Karpas-422 (cell line): ENCODE measurements at regions not wholly inside any gene's neighbourhood (a gene's known extent, or its start where the extent isn't known, plus 50 kb on each side); places are given as distances from the start of the nearest gene placed in this dataset.

Experiments used
- DNase-seq: peaks from one replicate; pipeline ENCODE4 v3.0.0-alpha.2; 2015
- H2AFZ ChIP-seq: fragments of 200-600 bp; sonication (generic); 2 replicates; pipeline ENCODE4 v1.6.1; 2014; ENCODE audit warnings: antibody characterized with exemption, low read length, mixed read lengths
- H3K27ac ChIP-seq: fragments of 200-600 bp; sonication (generic); 2 replicates; pipeline ENCODE4 v1.5.1; 2014; ENCODE audit warnings: mild to moderate bottlenecking, low read length, moderate library complexity
- H3K27me3 ChIP-seq: fragments of 200-600 bp; sonication (generic); 2 replicates; pipeline ENCODE4 v1.6.1; 2014; ENCODE audit warnings: low read length, mixed read lengths
- H3K36me3 ChIP-seq: fragments of 200-600 bp; sonication (generic); 2 replicates; pipeline ENCODE4 v1.6.1; 2014; ENCODE audit warnings: low read length, mixed read lengths; ENCODE audit not compliant: insufficient read depth
- H3K4me1 ChIP-seq: fragments of 200-600 bp; sonication (generic); 2 replicates; pipeline ENCODE4 v1.6.1; 2014; ENCODE audit warnings: mild to moderate bottlenecking, low read length, mixed read lengths
- H3K4me2 ChIP-seq: fragments of 200-600 bp; sonication (generic); 2 replicates; pipeline ENCODE4 v1.6.1; 2014; ENCODE audit warnings: low read length, low read depth, mild to moderate bottlenecking; ENCODE audit not compliant: poor library complexity, severe bottlenecking
- H3K4me3 ChIP-seq: fragments of 200-600 bp; sonication (generic); 2 replicates; pipeline ENCODE4 v1.5.1; 2014; ENCODE audit warnings: mild to moderate bottlenecking, antibody characterized with exemption, low read length, mixed read lengths
- H3K79me2 ChIP-seq: fragments of 200-600 bp; sonication (generic); 2 replicates; pipeline ENCODE4 v1.6.1; 2014; ENCODE audit warnings: mild to moderate bottlenecking, low read length, mixed read lengths
- H3K9ac ChIP-seq: fragments of 200-600 bp; sonication (generic); 2 replicates; pipeline ENCODE4 v1.6.0; 2014; ENCODE audit warnings: low read length
- H3K9me2 ChIP-seq: fragments of 200-600 bp; sonication (generic), shearing (Covaris generic); replicated peaks from 2 replicates; pipeline ENCODE4 v1.6.0; 2014; ENCODE audit warnings: mild to moderate bottlenecking, low read length, moderate library complexity; ENCODE audit not compliant: insufficient read depth
- H3K9me3 ChIP-seq: fragments of 300-700, 200-600 bp; sonication (generic); 2 replicates; pipeline ENCODE4 v1.6.1; 2014; ENCODE audit warnings: low read length, mixed read lengths
- H4K20me1 ChIP-seq: fragments of 200-600 bp; sonication (generic); 2 replicates; pipeline ENCODE4 v1.6.1; 2014; ENCODE audit warnings: mild to moderate bottlenecking, antibody characterized with exemption, low read length, low read depth; ENCODE audit not compliant: insufficient read depth

DNA sequence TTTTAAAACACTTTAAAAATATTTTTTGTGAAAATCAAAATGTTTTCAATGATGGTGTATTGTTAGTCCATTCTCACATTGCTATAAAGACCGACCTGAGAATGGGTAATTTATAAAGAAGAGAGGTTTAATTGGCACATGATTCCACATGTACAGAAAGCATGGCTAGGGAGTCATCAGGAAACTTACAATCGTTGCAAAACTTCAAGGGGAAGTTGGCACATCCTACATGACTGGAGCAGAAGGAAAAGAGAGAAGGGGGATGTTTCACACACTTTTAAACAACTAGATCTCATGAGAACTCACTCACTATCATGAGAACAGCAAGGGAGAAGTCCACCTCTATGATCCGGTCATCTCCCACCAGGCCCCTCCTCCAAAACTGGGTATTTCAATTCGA is 110.7 kb downstream of the TMEM47 start:
- no peak overlapping the region for H3K27ac ChIP-seq
- no peak overlapping the region for H3K4me2 ChIP-seq
- H3K27me3 ChIP-seq: no peaks in the 10 kb centered on the region
- peaks cover 25% of the 10 kb centered on the region for H3K9me3 ChIP-seq
- H3K9ac ChIP-seq: no peak overlapping the region
- no peaks in the 10 kb centered on the region for H3K9me2 ChIP-seq
- no peak for DNase-seq
- no peak overlapping the region for H2AFZ ChIP-seq
- no peaks in the 10 kb centered on the region for H3K79me2 ChIP-seq
- H4K20me1 ChIP-seq: no peaks in the 10 kb centered on the region
- H3K4me3 ChIP-seq: no peak overlapping the region
- no peaks in the 10 kb centered on the region for H3K36me3 ChIP-seq
- no peaks in the 10 kb centered on the region for H3K4me1 ChIP-seq

DNA sequence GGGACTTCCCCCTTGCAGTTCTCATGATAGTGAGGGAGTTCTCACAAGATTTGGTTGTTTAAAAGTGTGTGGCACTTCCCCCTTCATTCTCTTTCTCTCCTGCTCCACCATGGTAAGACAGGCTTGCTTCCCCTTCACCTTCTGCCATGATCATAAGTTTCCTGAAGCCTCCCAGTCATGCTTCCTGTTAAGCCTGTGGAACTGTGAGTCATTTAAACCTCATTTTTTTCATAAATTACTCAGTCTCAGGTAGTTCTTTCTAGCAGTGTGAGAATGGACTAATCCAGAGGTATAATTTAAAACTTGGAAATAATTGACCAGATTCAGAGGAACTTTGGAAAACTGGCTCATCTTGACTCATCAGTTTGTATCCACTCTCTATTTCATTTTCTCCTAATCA is 129.0 kb downstream of the TMEM47 start:
- peaks cover 12% of the 10 kb centered on the region; the same call in 1 of the 2 replicates for H3K9me3 ChIP-seq
- no peak overlapping the region for H2AFZ ChIP-seq

DNA sequence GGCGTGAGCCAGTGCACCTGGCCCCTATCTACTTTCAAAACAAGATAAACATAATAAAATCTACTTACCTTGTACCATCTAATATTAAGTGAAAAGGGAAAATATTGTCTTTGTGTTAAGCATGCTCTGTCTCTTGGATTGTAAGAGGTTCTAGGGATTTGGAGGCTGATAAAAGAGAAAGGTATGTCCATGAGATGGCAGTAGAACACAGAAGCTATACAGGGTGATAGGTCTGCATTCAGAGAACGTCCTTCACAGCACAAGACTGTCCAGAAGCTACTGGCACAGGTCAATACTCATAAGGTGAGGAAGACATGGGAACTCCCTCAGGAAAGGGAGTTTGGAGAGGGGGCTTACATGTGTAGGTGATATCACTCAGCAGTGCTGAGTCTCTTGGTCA is 135.5 kb downstream of the TMEM47 start:
- peaks cover 5% of the 10 kb centered on the region for H3K4me1 ChIP-seq
- peaks cover 6% of the 10 kb centered on the region for H3K9me3 ChIP-seq
- no peak overlapping the region for H3K9ac ChIP-seq
- no peaks in the 10 kb centered on the region for H3K79me2 ChIP-seq
- no peaks in the 10 kb centered on the region for H3K27me3 ChIP-seq
- H3K27ac ChIP-seq: no peak overlapping the region
- H4K20me1 ChIP-seq: no peaks in the 10 kb centered on the region
- H3K9me2 ChIP-seq: no peaks in the 10 kb centered on the region
- H3K4me2 ChIP-seq: no peak overlapping the region
- DNase-seq: no peak
- H2AFZ ChIP-seq: no peak overlapping the region
- no peaks in the 10 kb centered on the region for H3K36me3 ChIP-seq
- H3K4me3 ChIP-seq: no peak overlapping the region

More for the DNA sequence above, 129.0 kb downstream of the TMEM47 start:
- no peak for DNase-seq
- no peaks in the 10 kb centered on the region for H3K4me1 ChIP-seq
- no peak overlapping the region for H3K4me2 ChIP-seq
- no peak overlapping the region for H3K4me3 ChIP-seq
- H4K20me1 ChIP-seq: no peaks in the 10 kb centered on the region
- no peaks in the 10 kb centered on the region for H3K27me3 ChIP-seq
- H3K9me2 ChIP-seq: no peaks in the 10 kb centered on the region
- H3K27ac ChIP-seq: no peak overlapping the region
- H3K36me3 ChIP-seq: no peaks in the 10 kb centered on the region
- no peak overlapping the region for H3K9ac ChIP-seq
- H3K79me2 ChIP-seq: no peaks in the 10 kb centered on the region

DNA sequence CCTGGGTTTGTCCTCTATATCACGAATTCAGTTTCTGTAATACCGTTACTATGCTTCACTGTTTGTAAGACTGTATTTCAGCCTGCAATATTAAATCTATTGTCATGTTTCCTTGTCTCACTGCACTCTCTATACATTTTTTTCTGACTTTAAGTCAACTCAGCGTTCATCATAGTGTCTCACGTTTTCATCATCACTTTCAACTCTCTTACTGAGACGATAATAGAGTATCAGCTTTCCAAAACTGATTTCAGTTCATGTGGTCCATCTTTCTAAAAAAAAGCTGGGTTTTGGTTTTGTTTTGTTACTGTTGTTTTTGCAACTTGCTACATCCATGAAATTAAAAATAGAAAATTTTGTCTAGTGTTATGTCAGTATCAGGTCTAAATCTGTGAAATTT is 147.7 kb downstream of the TMEM47 start:
- no peak for DNase-seq
- H3K79me2 ChIP-seq: no peaks in the 10 kb centered on the region
- no peaks in the 10 kb centered on the region for H3K4me1 ChIP-seq
- H3K9me3 ChIP-seq: peaks cover 23% of the 10 kb centered on the region
- H3K27ac ChIP-seq: no peak overlapping the region
- no peaks in the 10 kb centered on the region for H3K9me2 ChIP-seq
- H3K36me3 ChIP-seq: no peaks in the 10 kb centered on the region
- H3K9ac ChIP-seq: no peak overlapping the region
- H3K4me3 ChIP-seq: no peak overlapping the region
- H3K4me2 ChIP-seq: no peak overlapping the region
- H3K27me3 ChIP-seq: no peaks in the 10 kb centered on the region
- no peaks in the 10 kb centered on the region for H4K20me1 ChIP-seq
- H2AFZ ChIP-seq: no peak overlapping the region

DNA sequence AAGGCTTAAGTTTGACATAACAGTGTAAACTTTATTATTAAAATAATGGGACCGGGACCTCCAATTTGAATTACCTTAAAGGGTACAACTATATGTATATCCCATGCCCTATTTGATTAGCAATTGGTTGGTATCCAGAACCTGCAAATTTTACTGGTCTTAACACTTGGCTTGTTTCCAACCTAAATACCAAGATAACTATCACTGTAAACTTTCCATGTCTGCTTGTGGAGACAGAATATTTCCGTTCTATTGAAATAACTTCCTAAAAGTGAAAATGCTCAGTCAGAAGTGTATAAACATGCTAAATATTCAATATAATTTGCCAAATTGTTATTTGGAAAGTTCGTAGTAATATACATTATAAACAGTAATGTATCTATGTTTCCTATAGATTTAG is 154.0 kb downstream of the TMEM47 start:
- H3K9ac ChIP-seq: no peak overlapping the region
- DNase-seq: no peak
- no peaks in the 10 kb centered on the region for H3K9me2 ChIP-seq
- no peak overlapping the region for H3K4me3 ChIP-seq
- no peak overlapping the region for H2AFZ ChIP-seq
- H3K27me3 ChIP-seq: no peaks in the 10 kb centered on the region
- H3K36me3 ChIP-seq: no peaks in the 10 kb centered on the region
- no peaks in the 10 kb centered on the region for H3K4me1 ChIP-seq
- no peak overlapping the region for H3K27ac ChIP-seq
- H3K9me3 ChIP-seq: peaks cover 23% of the 10 kb centered on the region
- no peaks in the 10 kb centered on the region for H3K79me2 ChIP-seq
- no peaks in the 10 kb centered on the region for H4K20me1 ChIP-seq
- H3K4me2 ChIP-seq: no peak overlapping the region

DNA sequence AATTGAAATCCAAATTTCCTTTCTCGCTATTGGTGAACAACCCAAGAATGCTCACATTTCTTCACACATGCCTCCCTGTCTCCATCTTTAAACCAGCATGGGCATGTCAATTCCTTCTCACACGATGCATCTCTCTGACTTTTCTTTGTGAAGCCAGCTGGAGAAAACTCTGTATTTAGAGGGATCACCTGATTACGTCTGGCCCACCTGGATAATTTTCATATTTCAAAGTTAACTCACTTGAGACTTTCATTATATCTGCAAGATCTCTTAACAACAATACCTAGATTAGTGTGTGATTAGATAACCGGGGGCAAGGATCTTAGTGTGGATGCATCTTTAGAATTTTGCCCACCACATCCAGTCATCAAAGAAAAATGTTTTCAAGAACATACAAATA is 164.0 kb downstream of the TMEM47 start:
- no peaks in the 10 kb centered on the region for H3K79me2 ChIP-seq
- no peaks in the 10 kb centered on the region for H3K9me2 ChIP-seq
- H3K4me2 ChIP-seq: no peak overlapping the region
- H3K9me3 ChIP-seq: peaks cover 33% of the 10 kb centered on the region
- no peak overlapping the region for H3K27ac ChIP-seq
- H3K9ac ChIP-seq: no peak overlapping the region
- no peaks in the 10 kb centered on the region for H3K36me3 ChIP-seq
- DNase-seq: no peak
- H3K27me3 ChIP-seq: no peaks in the 10 kb centered on the region
- H3K4me3 ChIP-seq: no peak overlapping the region
- no peak overlapping the region for H2AFZ ChIP-seq
- no peaks in the 10 kb centered on the region for H3K4me1 ChIP-seq
- H4K20me1 ChIP-seq: no peaks in the 10 kb centered on the region

DNA sequence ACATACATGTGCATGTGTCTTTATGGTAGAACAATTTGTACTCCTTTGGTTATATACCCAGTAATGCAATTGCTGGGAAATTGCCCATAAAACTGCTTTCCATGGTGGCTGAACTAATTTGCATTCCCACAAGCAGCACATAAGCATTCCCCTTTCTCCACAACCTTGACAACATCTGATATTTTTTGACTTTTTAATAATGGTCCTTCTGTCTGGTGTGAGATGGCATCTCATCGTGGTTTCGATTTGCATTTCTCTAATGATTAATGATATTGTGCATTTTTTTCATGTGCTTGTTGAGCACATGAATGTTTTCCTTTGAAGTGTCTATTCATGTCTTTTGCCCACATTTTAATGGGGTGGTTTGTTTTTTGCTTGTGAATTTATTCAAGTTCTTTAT is 166.0 kb downstream of the TMEM47 start:
- no peaks in the 10 kb centered on the region for H3K4me1 ChIP-seq
- no peaks in the 10 kb centered on the region for H3K79me2 ChIP-seq
- peaks cover 30% of the 10 kb centered on the region for H3K9me3 ChIP-seq
- no peaks in the 10 kb centered on the region for H3K27me3 ChIP-seq
- no peaks in the 10 kb centered on the region for H3K36me3 ChIP-seq
- H3K27ac ChIP-seq: no peak overlapping the region
- no peak overlapping the region for H3K4me2 ChIP-seq
- H4K20me1 ChIP-seq: no peaks in the 10 kb centered on the region
- H3K9ac ChIP-seq: no peak overlapping the region
- no peaks in the 10 kb centered on the region for H3K9me2 ChIP-seq
- no peak for DNase-seq
- no peak overlapping the region for H2AFZ ChIP-seq
- H3K4me3 ChIP-seq: no peak overlapping the region

DNA sequence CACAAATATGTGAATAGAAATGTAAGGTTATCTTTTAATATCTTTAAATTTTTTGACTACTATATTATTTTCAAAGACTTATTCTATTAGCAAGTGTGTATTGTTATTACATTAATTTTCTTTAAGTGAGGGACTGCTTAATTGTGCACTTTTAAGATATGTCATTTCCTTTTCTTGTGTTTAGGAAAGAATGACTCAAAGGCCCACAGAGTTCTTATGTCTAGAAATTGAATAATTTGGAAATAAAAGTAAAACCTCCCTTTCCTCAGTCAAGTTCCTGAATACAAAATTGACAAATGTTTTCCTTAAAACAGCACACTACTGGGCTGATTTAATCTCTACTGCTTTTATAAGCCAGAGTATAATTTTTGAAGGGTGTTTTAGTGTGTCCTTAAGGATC is 169.7 kb downstream of the TMEM47 start:
- H3K9ac ChIP-seq: no peak overlapping the region
- H3K4me1 ChIP-seq: no peaks in the 10 kb centered on the region
- no peak overlapping the region for H3K27ac ChIP-seq
- H3K4me2 ChIP-seq: no peak overlapping the region
- no peak overlapping the region for H3K4me3 ChIP-seq
- H3K36me3 ChIP-seq: no peaks in the 10 kb centered on the region
- no peaks in the 10 kb centered on the region for H3K79me2 ChIP-seq
- no peaks in the 10 kb centered on the region for H4K20me1 ChIP-seq
- no peaks in the 10 kb centered on the region for H3K9me2 ChIP-seq
- DNase-seq: no peak
- peaks cover 19% of the 10 kb centered on the region for H3K9me3 ChIP-seq
- H2AFZ ChIP-seq: no peak overlapping the region
- no peaks in the 10 kb centered on the region for H3K27me3 ChIP-seq

DNA sequence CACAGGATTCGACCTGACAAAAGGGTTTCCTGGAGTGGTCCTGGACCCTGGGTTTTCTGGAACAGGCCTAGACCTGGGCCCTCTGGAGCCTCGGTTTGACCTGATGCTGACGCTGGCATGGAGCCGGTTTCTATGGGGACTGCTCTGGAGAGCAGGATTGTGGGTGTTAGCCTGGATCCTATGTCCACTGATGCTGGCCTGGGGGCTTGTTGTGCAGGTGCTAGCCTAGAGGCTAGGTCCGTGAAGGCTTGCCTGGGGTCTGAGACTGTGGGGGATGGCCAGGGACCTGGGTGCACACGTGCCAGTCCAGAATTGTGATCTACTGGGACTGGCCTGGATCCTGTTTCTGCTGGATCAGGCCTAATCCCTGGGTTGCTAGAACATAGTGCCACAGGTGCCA is 173.1 kb downstream of the TMEM47 start:
- peaks cover 18% of the 10 kb centered on the region for H3K9me3 ChIP-seq
- H3K27ac ChIP-seq: no peak overlapping the region
- H4K20me1 ChIP-seq: no peaks in the 10 kb centered on the region
- no peak overlapping the region for H3K9ac ChIP-seq
- H2AFZ ChIP-seq: no peak overlapping the region
- no peaks in the 10 kb centered on the region for H3K27me3 ChIP-seq
- no peak overlapping the region for H3K4me2 ChIP-seq
- H3K4me1 ChIP-seq: no peaks in the 10 kb centered on the region
- H3K9me2 ChIP-seq: no peaks in the 10 kb centered on the region
- H3K36me3 ChIP-seq: no peaks in the 10 kb centered on the region
- no peak for DNase-seq
- no peak overlapping the region for H3K4me3 ChIP-seq
- no peaks in the 10 kb centered on the region for H3K79me2 ChIP-seq
